H9 (cell line): ENCODE measurements at regions not wholly inside any gene's neighbourhood (a gene's known extent, or its start where the extent isn't known, plus 50 kb on each side); places are given as distances from the start of the nearest gene placed in this dataset.

Experiments
- DNase-seq: peaks from one replicate; pipeline ENCODE4 v3.0.0-alpha.2; 2017
- H2AFZ ChIP-seq: one replicate; pipeline ENCODE4 v1.6.1; 2013; ENCODE audit warnings: mild to moderate bottlenecking, low read length, control low read depth, moderate library complexity
- H2AK5ac ChIP-seq: 2 replicates; pipeline ENCODE4 v1.6.1; 2013; ENCODE audit warnings: low read length, control low read depth, mixed read lengths; ENCODE audit not compliant: insufficient read length
- H2BK120ac ChIP-seq: one replicate; pipeline ENCODE4 v1.6.1; 2013; ENCODE audit warnings: low read depth, mild to moderate bottlenecking, low read length, control low read depth, inconsistent platforms; ENCODE audit not compliant: poor library complexity, severe bottlenecking
- H2BK12ac ChIP-seq: 2 replicates; pipeline ENCODE4 v1.6.1; 2013; ENCODE audit warnings: low read length, control low read depth, mixed read lengths, low read depth; ENCODE audit not compliant: insufficient read length
- H2BK15ac ChIP-seq: 2 replicates; pipeline ENCODE4 v1.6.1; 2013; ENCODE audit warnings: low read depth, low read length, control low read depth
- H2BK20ac ChIP-seq: one replicate; pipeline ENCODE4 v1.6.1; 2013; ENCODE audit warnings: low read depth, mild to moderate bottlenecking, low read length, control low read depth, inconsistent platforms; ENCODE audit not compliant: poor library complexity, severe bottlenecking
- H2BK5ac ChIP-seq: 2 replicates; pipeline ENCODE4 v1.6.1; 2013; ENCODE audit warnings: low read length, control low read depth, mixed read lengths; ENCODE audit not compliant: insufficient read length
- H3K14ac ChIP-seq: 2 replicates; pipeline ENCODE4 v1.6.1; 2013; ENCODE audit warnings: low read length, control low read depth; ENCODE audit not compliant: insufficient read depth
- H3K18ac ChIP-seq: 2 replicates; pipeline ENCODE4 v1.6.1; 2013; ENCODE audit warnings: low read depth, mild to moderate bottlenecking, mixed read lengths, low read length, control low read depth; ENCODE audit not compliant: insufficient read length
- H3K23ac ChIP-seq: 2 replicates; pipeline ENCODE4 v1.6.1; 2013; ENCODE audit warnings: low read length, control low read depth, mixed read lengths, low read depth; ENCODE audit not compliant: insufficient read length
- H3K23me2 ChIP-seq: 2 replicates; pipeline ENCODE4 v1.6.1; 2013; ENCODE audit warnings: low read depth, mild to moderate bottlenecking, mixed read lengths, low read length, control low read depth; ENCODE audit not compliant: insufficient read length, poor library complexity, severe bottlenecking
- H3K27ac ChIP-seq: 2 replicates; pipeline ENCODE4 v1.5.1; 2013; ENCODE audit warnings: low read length, control low read depth, mixed read lengths, low read depth; ENCODE audit not compliant: insufficient read length
- H3K27me3 ChIP-seq: 2 replicates; pipeline ENCODE4 v1.6.1; 2013; ENCODE audit warnings: low read length, control low read depth, inconsistent platforms; ENCODE audit not compliant: insufficient read depth
- H3K4ac ChIP-seq: 2 replicates; pipeline ENCODE4 v1.6.1; 2013; ENCODE audit warnings: low read depth, mild to moderate bottlenecking, control low read depth, inconsistent platforms, low read length, moderate library complexity
- H3K4me1 ChIP-seq: 2 replicates; pipeline ENCODE4 v1.6.1; 2013; ENCODE audit warnings: low read length, control low read depth, inconsistent platforms; ENCODE audit not compliant: insufficient read depth
- H3K4me2 ChIP-seq: 2 replicates; pipeline ENCODE4 v1.6.1; 2013; ENCODE audit warnings: low read length, control low read depth, mixed read lengths; ENCODE audit not compliant: insufficient read length, insufficient read depth
- H3K56ac ChIP-seq: 2 replicates; pipeline ENCODE4 v1.6.1; 2013; ENCODE audit warnings: low read depth, mild to moderate bottlenecking, mixed read lengths, low read length, control low read depth; ENCODE audit not compliant: insufficient read length
- H3K79me1 ChIP-seq: 2 replicates; pipeline ENCODE4 v1.6.1; 2013; ENCODE audit warnings: low read depth, mild to moderate bottlenecking, moderate library complexity, low read length, control low read depth, inconsistent platforms; ENCODE audit not compliant: insufficient read depth, poor library complexity, severe bottlenecking
- H3K79me2 ChIP-seq: 2 replicates; pipeline ENCODE4 v1.6.1; 2013; ENCODE audit warnings: low read length, control low read depth, inconsistent platforms; ENCODE audit not compliant: insufficient read depth
- H3K9ac ChIP-seq: 2 replicates; pipeline ENCODE4 v1.6.1; 2013; ENCODE audit warnings: low read length, control low read depth, mixed read lengths; ENCODE audit not compliant: insufficient read length; ENCODE audit errors: extremely low read depth
- H3K9me3 ChIP-seq: one replicate; pipeline ENCODE4 v1.6.1; 2013; ENCODE audit warnings: low read depth, low read length, inconsistent platforms; ENCODE audit not compliant: control insufficient read depth
- H3T11ph ChIP-seq: one replicate; pipeline ENCODE4 v1.6.1; 2013; ENCODE audit warnings: mild to moderate bottlenecking, low read length, control low read depth, inconsistent platforms
- H4K20me1 ChIP-seq: one replicate; pipeline ENCODE4 v1.6.1; 2013; ENCODE audit not compliant: control insufficient read depth, insufficient read length, insufficient read depth
- H4K5ac ChIP-seq: 2 replicates; pipeline ENCODE4 v1.6.1; 2013; ENCODE audit warnings: low read depth, mild to moderate bottlenecking, mixed read lengths, low read length, control low read depth; ENCODE audit not compliant: insufficient read length
- H4K8ac ChIP-seq: replicated peaks from 2 replicates; pipeline ENCODE4 v1.6.1; 2013; ENCODE audit warnings: low read length, control low read depth, mixed read lengths, low read depth; ENCODE audit not compliant: insufficient read length
- H4K91ac ChIP-seq: 2 replicates; pipeline ENCODE4 v1.6.1; 2013; ENCODE audit warnings: low read depth, mild to moderate bottlenecking, moderate library complexity, mixed read lengths, low read length, control low read depth; ENCODE audit not compliant: insufficient read length
- H3K27ac Mint-ChIP-seq, 3 experiments: 2 replicates in 2 of 3; 3 replicates in 1 of 3; pipeline ENCODE4 v1.8.0; 2020 to 2021; ENCODE audit warnings: mixed read lengths in 3 of 3, mild to moderate bottlenecking in 1 of 3, moderate library complexity in 1 of 3
- H3K27me3 Mint-ChIP-seq: 2 replicates; pipeline ENCODE4 v1.8.0; 2021; ENCODE audit warnings: low read depth, mild to moderate bottlenecking, moderate library complexity, mixed read lengths
- H3K36me3 Mint-ChIP-seq, 3 experiments: 2 replicates in 2 of 3; 3 replicates in 1 of 3; pipeline ENCODE4 v1.8.0; 2020 to 2021; ENCODE audit warnings: low read depth in 3 of 3, mixed read lengths in 3 of 3; ENCODE audit not compliant: insufficient read depth in 1 of 3
- H3K4me1 Mint-ChIP-seq, 2 experiments: 2 replicates each; pipeline ENCODE4 v1.8.0; 2020; ENCODE audit warnings: mixed read lengths in 2 of 2
- H3K4me3 Mint-ChIP-seq, 2 experiments: 2 replicates in 1 of 2; 3 replicates in 1 of 2; pipeline ENCODE4 v1.8.0; 2020 to 2021; ENCODE audit warnings: mild to moderate bottlenecking in 2 of 2, mixed read lengths in 2 of 2, moderate library complexity in 1 of 2
- H3K9me3 Mint-ChIP-seq, 2 experiments: 2 replicates in 1 of 2; 3 replicates in 1 of 2; pipeline ENCODE4 v1.8.0; 2020; ENCODE audit warnings: mild to moderate bottlenecking in 2 of 2, mixed read lengths in 2 of 2, moderate library complexity in 1 of 2
- CTCF ChIP-seq: fragments of 200-600 bp; sonication (generic); conservative IDR thresholded peaks from 3 replicates; pipeline ENCODE4 v1.8.0; 2021; ENCODE audit warnings: antibody characterized with exemption, mild to moderate bottlenecking
- WGBS: extraction: QIAGEN DNeasy Blood & Tissue Kit; methylation state at CpG from one replicate; pipeline ENCODE4 v1.1.7; 2013; ENCODE audit warnings: missing lambda C conversion rate, low lambda C conversion rate, mixed read lengths; ENCODE audit not compliant: insufficient read length; ENCODE audit errors: extremely low coverage; 5-methylcytosine and 5-hydroxymethylcytosine counted together

- H2BK20ac ChIP-seq: no peak overlapping the region
- no peaks in the 10 kb centered on the region; the same call in 1 of the 2 replicates for H3K27me3 ChIP-seq
- no peaks in the 10 kb centered on the region for H3K4me1 ChIP-seq
- Mint-ChIP-seq H3K27ac (no peak overlapping the region), H3K27me3 (peaks cover 5% of the 10 kb centered on the region), H3K4me3 (no peak overlapping the region), H3K9me3 (no peaks in the 10 kb centered on the region), H3K4me1 (no peaks in the 10 kb centered on the region), H3K36me3 (no peaks in the 10 kb centered on the region)
- H3K9ac ChIP-seq: no peak overlapping the region
- no peak overlapping the region for H3K18ac ChIP-seq
- H3K79me1 ChIP-seq: no peaks in the 10 kb centered on the region
- H3K9me3 ChIP-seq: no peaks in the 10 kb centered on the region
- no peak overlapping the region for H4K8ac ChIP-seq
- no peak overlapping the region for H3K14ac ChIP-seq
- H2BK5ac ChIP-seq: no peak overlapping the region
- H4K5ac ChIP-seq: no peak overlapping the region
- H2AFZ ChIP-seq: no peak overlapping the region
- H2BK120ac ChIP-seq: no peak overlapping the region
- no peak overlapping the region for H2BK12ac ChIP-seq
- TF ChIP-seq CTCF: no peak
- WGBS: no CpG with 5 or more reads among the region's 1 CpG
- no peaks in the 10 kb centered on the region for H3K23me2 ChIP-seq
- H3K4me2 ChIP-seq: no peak overlapping the region
- H3K27ac ChIP-seq: no peak overlapping the region
- H2BK15ac ChIP-seq: no peak overlapping the region
- no peak overlapping the region for H3K23ac ChIP-seq
- no peak overlapping the region for H3K4ac ChIP-seq
- H4K20me1 ChIP-seq: no peaks in the 10 kb centered on the region
- no peaks in the 10 kb centered on the region for H3K79me2 ChIP-seq
- no peak overlapping the region for H4K91ac ChIP-seq
- no peak overlapping the region for H2AK5ac ChIP-seq
- DNase-seq: no peak
- no peak overlapping the region for H3K56ac ChIP-seq
- H3T11ph ChIP-seq: no peak overlapping the region
These were observed 68.3 kb upstream of the CHRDL1 start for GRCh38 chrX:110863883-110864282.
